Smooth muscle cell (in vitro differentiated cells): ENCODE measurements at regions not wholly inside any gene's neighbourhood (a gene's known extent, or its start where the extent isn't known, plus 50 kb on each side); places are given as distances from the start of the nearest gene placed in this dataset.

ENCODE experiments used
- DNase-seq: peaks from one replicate; lab custom pipeline; 2025; ENCODE audit not compliant: unreplicated experiment; lab: John Stamatoyannopoulos, UW
- H2AFZ ChIP-seq: fragments of 200-600 bp; sonication (generic); 2 replicates; pipeline ENCODE4 v1.6.0; 2016; ENCODE audit warnings: antibody characterized with exemption, low read depth, mild to moderate bottlenecking
- H3F3A ChIP-seq: fragments of 200-600 bp; sonication (generic); 2 replicates; pipeline ENCODE4 v1.6.0; 2017; ENCODE audit warnings: antibody characterized with exemption, low read depth
- H3K27ac ChIP-seq: fragments of 200-600 bp; sonication (generic); 2 replicates; pipeline ENCODE4 v1.5.1; 2016; ENCODE audit warnings: low read depth, mild to moderate bottlenecking
- H3K27me3 ChIP-seq: fragments of 200-600 bp; sonication (generic); 2 replicates; pipeline ENCODE4 v1.6.1; 2016; ENCODE audit warnings: low read depth, mild to moderate bottlenecking
- H3K36me3 ChIP-seq: fragments of 200-600 bp; sonication (generic); 2 replicates; pipeline ENCODE4 v1.5.1; 2016; ENCODE audit warnings: low read depth
- H3K4me1 ChIP-seq: fragments of 200-600 bp; sonication (generic); 2 replicates; pipeline ENCODE4 v1.5.1; 2016; ENCODE audit warnings: low read depth
- H3K4me2 ChIP-seq: fragments of 200-600 bp; sonication (generic); 2 replicates; pipeline ENCODE4 v1.6.0; 2016; ENCODE audit warnings: mild to moderate bottlenecking
- H3K4me3 ChIP-seq: fragments of 200-600 bp; sonication (generic); 2 replicates; pipeline ENCODE4 v1.5.1; 2016; ENCODE audit warnings: mild to moderate bottlenecking
- H3K79me2 ChIP-seq: fragments of 200-600 bp; sonication (generic); 2 replicates; pipeline ENCODE4 v1.6.0; 2016; ENCODE audit warnings: low read depth, mild to moderate bottlenecking
- H3K9ac ChIP-seq: fragments of 200-600 bp; sonication (generic); 2 replicates; pipeline ENCODE4 v1.6.0; 2016; ENCODE audit warnings: low read depth
- H3K9me3 ChIP-seq: fragments of 200-600 bp; sonication (generic); replicated peaks from 2 replicates; pipeline ENCODE4 v1.5.1; 2016; ENCODE audit warnings: low read depth
- H4K20me1 ChIP-seq: fragments of 200-600 bp; sonication (generic); 2 replicates; pipeline ENCODE4 v1.6.0; 2016; ENCODE audit warnings: low read depth
- CTCF ChIP-seq: fragments of 200-600 bp; sonication (generic); IDR thresholded peaks from 2 replicates; pipeline ENCODE4 v1.5.1; 2017; ENCODE audit warnings: borderline replicate concordance, mild to moderate bottlenecking, antibody characterized with exemption; ENCODE audit not compliant: insufficient read depth, poor library complexity, severe bottlenecking
- WGBS: methylation state at CpG from one replicate; pipeline ENCODE4 v1.1.7; 2016; ENCODE audit warnings: low lambda C conversion rate; 5-methylcytosine and 5-hydroxymethylcytosine counted together

GRCh38 chr18:30556112-30556511 is 486.4 kb downstream of the DSC3 start:
- no peak overlapping the region for H3K4me2 ChIP-seq
- WGBS: 93% methylated on average over 11 of the region's 11 CpGs
- H3K79me2 ChIP-seq: no peaks in the 10 kb centered on the region
- no peaks in the 10 kb centered on the region for H4K20me1 ChIP-seq
- no peaks in the 10 kb centered on the region for H3K4me1 ChIP-seq
- no peaks in the 10 kb centered on the region for H3K9me3 ChIP-seq
- H3K27ac ChIP-seq: no peak overlapping the region
- no peak overlapping the region for H3K9ac ChIP-seq
- no peak for DNase-seq
- no peak overlapping the region for H3K4me3 ChIP-seq
- no peak for TF ChIP-seq CTCF
- H3K36me3 ChIP-seq: no peaks in the 10 kb centered on the region
- no peaks in the 10 kb centered on the region for H3K27me3 ChIP-seq
- no peak overlapping the region for H2AFZ ChIP-seq
- no peaks in the 10 kb centered on the region for H3F3A ChIP-seq

GRCh38 chr18:30545393-30545792 is 497.1 kb downstream of the DSC3 start:
- H3K36me3 ChIP-seq: no peaks in the 10 kb centered on the region
- no peak overlapping the region for H3K27ac ChIP-seq
- H3F3A ChIP-seq: no peaks in the 10 kb centered on the region
- H3K9me3 ChIP-seq: no peaks in the 10 kb centered on the region
- DNase-seq: no peak
- 94% methylated on average over 4 of the region's 4 CpGs for WGBS
- no peaks in the 10 kb centered on the region for H3K4me1 ChIP-seq
- no peaks in the 10 kb centered on the region for H4K20me1 ChIP-seq
- no peaks in the 10 kb centered on the region for H3K79me2 ChIP-seq
- H3K27me3 ChIP-seq: no peaks in the 10 kb centered on the region
- H2AFZ ChIP-seq: no peak overlapping the region
- no peak overlapping the region for H3K4me2 ChIP-seq
- TF ChIP-seq CTCF: no peak
- H3K4me3 ChIP-seq: no peak overlapping the region
- H3K9ac ChIP-seq: no peak overlapping the region

GRCh38 chr18:30544141-30544540 is 498.4 kb downstream of the DSC3 start:
- Histone ChIP-seq H2AFZ (no peak overlapping the region), H3K9me3 (no peaks in the 10 kb centered on the region), H3K27me3 (no peaks in the 10 kb centered on the region), H3F3A (no peaks in the 10 kb centered on the region), H3K36me3 (no peaks in the 10 kb centered on the region), H3K4me2 (no peak overlapping the region), H3K4me1 (no peaks in the 10 kb centered on the region), H3K4me3 (no peak overlapping the region), H4K20me1 (no peaks in the 10 kb centered on the region), H3K9ac (no peak overlapping the region), H3K27ac (no peak overlapping the region), H3K79me2 (no peaks in the 10 kb centered on the region)
- TF ChIP-seq CTCF: no peak
- DNase-seq: no peak
- WGBS: 100% methylated on average over 2 of the region's 2 CpGs

GRCh38 chr18:30533716-30534115 is 508.8 kb downstream of the DSC3 start:
- Histone ChIP-seq H4K20me1 (no peaks in the 10 kb centered on the region), H3F3A (no peaks in the 10 kb centered on the region), H2AFZ (no peak overlapping the region), H3K79me2 (no peaks in the 10 kb centered on the region), H3K4me3 (no peak overlapping the region), H3K36me3 (no peaks in the 10 kb centered on the region), H3K27ac (no peak overlapping the region), H3K9ac (no peak overlapping the region), H3K4me2 (no peak overlapping the region), H3K4me1 (no peaks in the 10 kb centered on the region), H3K9me3 (no peaks in the 10 kb centered on the region), H3K27me3 (no peaks in the 10 kb centered on the region)
- no peak for DNase-seq
- TF ChIP-seq CTCF: no peak
- 84% methylated on average over 1 of the region's 1 CpG for WGBS
